WTC11 (cell line): ENCODE measurements at regions not wholly inside any gene's neighbourhood (a gene's known extent, or its start where the extent isn't known, plus 50 kb on each side); places are given as distances from the start of the nearest gene placed in this dataset.

Experiments used
- CBFB ChIP-seq: sonication (generic); formaldehyde crosslinking; IDR thresholded peaks from 2 replicates; pipeline ENCODE4 v1.8.1; 2022; ENCODE audit warnings: mild to moderate bottlenecking, low read depth, missing genetic modification reagents
- CTCF ChIP-seq: fragments of 200-600 bp; IDR thresholded peaks from 2 replicates; pipeline ENCODE4 v1.8.0; 2022; ENCODE audit warnings: antibody characterized with exemption
- E2F5 ChIP-seq: sonication (generic); formaldehyde crosslinking; IDR thresholded peaks from 2 replicates; pipeline ENCODE4 v1.8.1; 2022; ENCODE audit warnings: mild to moderate bottlenecking, moderate library complexity, missing genetic modification reagents
- FOXP4 ChIP-seq: sonication (generic); formaldehyde crosslinking; IDR thresholded peaks from 2 replicates; pipeline ENCODE4 v1.8.0; 2022; ENCODE audit warnings: mild to moderate bottlenecking, missing genetic modification reagents
- MAX ChIP-seq: sonication (generic); formaldehyde crosslinking; IDR thresholded peaks from 2 replicates; pipeline ENCODE4 v1.8.0; 2022; ENCODE audit warnings: mild to moderate bottlenecking, missing genetic modification reagents
- NR1H2 ChIP-seq: sonication (generic); formaldehyde crosslinking; IDR thresholded peaks from 2 replicates; pipeline ENCODE4 v1.9.0; 2021; ENCODE audit warnings: mild to moderate bottlenecking, moderate library complexity, missing genetic modification reagents

GRCh38 chr10:21279217-21279575 lies 246.3 kb downstream of the SKIDA1 start:
- no peak for TF ChIP-seq MAX
- no peak for TF ChIP-seq E2F5
- TF ChIP-seq CTCF = no peak
- no peak for TF ChIP-seq CBFB (CRISPR knock-in tag)
- no peak for TF ChIP-seq NR1H2
- TF ChIP-seq FOXP4 (CRISPR knock-in tag) = no peak
